ENCODE measurements at regions not wholly inside any gene's neighbourhood (a gene's known extent, or its start where the extent isn't known, plus 50 kb on each side); places are given as distances from the start of the nearest gene placed in this dataset.

GRCh38 chr4:120509719-120510118 is 412.8 kb downstream of the PRDM5 start:
- TF ChIP-seq CTCF (IDR thresholded peaks at IDR 0.05; ENCODE audit: insufficient read depth, low read length, poor library complexity, severe bottlenecking): no peak
- TF ChIP-seq EZH2phosphoT487 (conservative IDR thresholded peaks at IDR 0.05; ENCODE audit: low read length): no peak
